GM12878 (cell line): ENCODE measurements at regions not wholly inside any gene's neighbourhood (a gene's known extent, or its start where the extent isn't known, plus 50 kb on each side); places are given as distances from the start of the nearest gene placed in this dataset.

Experiments
- ATAC-seq: fragments of 200-7000 bp; cut with Tn5 transposase; 3 replicates; pipeline ENCODE4 v1.9.1; 2020; ENCODE audit warnings: mild to moderate bottlenecking, moderate library complexity
- BruUV-seq: library from RNA; stranded (reverse); fragments of 400-500 nt; replicated peaks from 2 replicates; lab custom pipeline; 2021; lab: Mats Ljungman, UMichigan
- CTCF ChIA-PET: fragments of 300-600 bp; sonication (Branson Sonifier 250); formaldehyde crosslinking; extraction: SDS; loops from one replicate; lab custom pipeline; 2021; ENCODE audit warnings: inconsistent platforms; lab: Yijun Ruan, JAX
- POLR2A ChIA-PET: fragments of 350-600 bp; formaldehyde crosslinking; extraction: SDS; loops from one replicate; lab custom pipeline; 2021; ENCODE audit warnings: inconsistent platforms; lab: Charles Lee
- RAD21 ChIA-PET: fragments of 300-600 bp; sonication (Branson Sonifier 250); formaldehyde crosslinking; loops from one replicate; lab custom pipeline; 2023; ENCODE audit warnings: antibody characterized with exemption; ENCODE audit not compliant: unreplicated experiment; lab: Charles Lee
- SMC1A ChIA-PET: fragments of 300-600 bp; sonication (Branson Sonifier 250); formaldehyde crosslinking; loops from one replicate; lab custom pipeline; 2023; ENCODE audit not compliant: unreplicated experiment, uncharacterized antibody; lab: Charles Lee
- DNase-seq: peaks from one replicate; pipeline ENCODE4 v3.0.0-alpha.2; 2011; ENCODE audit warnings: low read depth, low spot score
- FAIRE-seq: peaks from 3 replicates; lab custom pipeline; 2011; peaks lifted over from hg19 to GRCh38; lab: Jason Lieb, UNC
- H2AFZ ChIP-seq: 2 replicates; pipeline ENCODE4 v1.6.0; 2011; ENCODE audit warnings: low read depth, low read length, control low read depth; ENCODE audit not compliant: control insufficient read depth
- H3K27ac ChIP-seq: 2 replicates; pipeline ENCODE4 v1.5.1; 2011; ENCODE audit warnings: control low read depth; ENCODE audit not compliant: control insufficient read depth, insufficient read depth
- H3K27me3 ChIP-seq, 2 experiments: replicated peaks in 1 of 2; 2 replicates each; pipeline versions ENCODE4 v1.6.0 to v1.6.1; 2011; ENCODE audit warnings: low read length in 1 of 2; ENCODE audit not compliant: control insufficient read depth in 2 of 2, insufficient read depth in 2 of 2
- H3K36me3 ChIP-seq, 2 experiments: 2 replicates each; pipeline ENCODE4 v1.5.1; 2011; ENCODE audit warnings: low read length in 1 of 2; ENCODE audit not compliant: control insufficient read depth in 2 of 2, insufficient read depth in 2 of 2
- H3K4me1 ChIP-seq: 2 replicates; pipeline ENCODE4 v1.6.1; 2011; ENCODE audit warnings: mild to moderate bottlenecking, low read length, moderate library complexity, mixed read lengths; ENCODE audit not compliant: control insufficient read depth, insufficient read depth
- H3K4me2 ChIP-seq: 2 replicates; pipeline ENCODE4 v1.6.0; 2011; ENCODE audit warnings: control low read depth; ENCODE audit not compliant: control insufficient read depth, insufficient read depth
- H3K4me3 ChIP-seq: fragments of 200-600 bp; sonication (generic); 2 replicates; pipeline ENCODE4 v1.5.1; 2016
- H3K79me2 ChIP-seq: 2 replicates; pipeline ENCODE4 v1.6.0; 2011; ENCODE audit warnings: low read length; ENCODE audit not compliant: control insufficient read depth, insufficient read depth
- H3K9ac ChIP-seq: 2 replicates; pipeline ENCODE4 v1.8.0; 2011; ENCODE audit warnings: low read length, control low read depth, mixed read lengths; ENCODE audit not compliant: control insufficient read depth, insufficient read depth
- H3K9me3 ChIP-seq: replicated peaks from 3 replicates; pipeline ENCODE4 v1.5.1; 2011; ENCODE audit warnings: mild to moderate bottlenecking, low read length; ENCODE audit not compliant: control insufficient read depth, insufficient read depth
- H4K20me1 ChIP-seq: 2 replicates; pipeline ENCODE4 v1.6.0; 2011; ENCODE audit not compliant: control insufficient read depth, insufficient read depth
- BCLAF1 ChIP-seq: fragments of 450-650 bp; IDR thresholded peaks from 2 replicates; pipeline ENCODE4 v1.6.1; 2017; ENCODE audit warnings: antibody characterized with exemption, mild to moderate bottlenecking, moderate library complexity
- HCFC1 ChIP-seq: fragments of 150-350 bp; IDR thresholded peaks from 2 replicates; pipeline ENCODE4 v1.6.1; 2014; ENCODE audit warnings: low read length
- NFIC ChIP-seq: IDR thresholded peaks from 2 replicates; pipeline ENCODE4 v1.6.1; 2012; ENCODE audit warnings: low read depth, mild to moderate bottlenecking, inconsistent platforms, low read length, moderate library complexity
- PRDM15 ChIP-seq: fragments of 450-650 bp; formaldehyde crosslinking; IDR thresholded peaks from 2 replicates; pipeline ENCODE4 v1.4.0; 2020; ENCODE audit warnings: mild to moderate bottlenecking, moderate library complexity
- WGBS: methylation state at CpG from one replicate; pipeline ENCODE4 v1.1.6; 2016; ENCODE audit warnings: low lambda C conversion rate; ENCODE audit not compliant: insufficient replicate concordance, insufficient coverage; ENCODE audit errors: missing lambda C conversion rate; 5-methylcytosine and 5-hydroxymethylcytosine counted together
- in situ Hi-C: fragments of 300-500 bp; cut with MboI; formaldehyde crosslinking; loops from 9 replicates; pipeline ENCODE4 v1.14.3; 2018; ENCODE audit warnings: mixed read lengths
- intact Hi-C: fragments of 100-400 bp; cut with micrococcal nuclease; formaldehyde crosslinking; loops from one replicate; pipeline ENCODE4 v1.14.2; 2022; ENCODE audit not compliant: unreplicated experiment

DNA sequence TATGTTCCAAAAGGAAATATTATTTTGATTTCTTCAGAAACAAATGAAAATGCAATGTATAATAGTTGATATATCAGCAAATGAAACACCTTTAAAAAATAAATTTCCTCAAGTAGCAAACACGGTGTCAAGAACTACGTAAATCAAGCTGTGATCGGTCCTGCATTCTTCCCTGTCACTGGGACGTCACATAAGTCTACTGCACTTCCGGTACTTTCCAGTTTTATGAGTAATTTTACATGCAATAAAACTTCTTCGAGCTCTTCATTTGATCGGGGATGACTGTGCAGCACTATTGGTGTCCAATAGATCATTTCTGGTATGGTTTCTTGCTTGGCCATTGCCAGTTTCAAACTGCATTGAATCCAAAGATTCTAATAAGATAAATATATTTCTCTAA is 114.0 kb upstream of the VEGFC start (continued):
- no peak for TF ChIP-seq NFIC
- TF ChIP-seq, all 136 proteins: peak for 0

- ChIA-PET POLR2A (no interaction called here), CTCF (no interaction called here)
These were observed 117.9 kb upstream of the VEGFC start for GRCh38 chr4:176910646-176911045.

More at GRCh38 chr4:176910646-176911045, 117.9 kb upstream of the VEGFC start:
- no TSS peak for BruUV-seq
- Histone ChIP-seq H3K27ac (no peak overlapping the region), H3K79me2 (no peaks in the 10 kb centered on the region), H3K9me3 (no peaks in the 10 kb centered on the region), H3K27me3 (no peaks in the 10 kb centered on the region), H3K4me1 (no peaks in the 10 kb centered on the region), H3K4me3 (no peak overlapping the region), H4K20me1 (no peaks in the 10 kb centered on the region), H3K4me2 (no peak overlapping the region), H3K36me3 (no peaks in the 10 kb centered on the region), H3K9ac (no peak overlapping the region), H2AFZ (no peak overlapping the region)
- in situ Hi-C loops = no loop called here
- RAD21 ChIA-PET = no interaction called here
- no peak for FAIRE-seq
- no peak for TF ChIP-seq PRDM15 (CRISPR knock-in tag)
- no peak for TF ChIP-seq HCFC1
- no peak for TF ChIP-seq BCLAF1
- no peak for TF ChIP-seq NFIC
- ATAC-seq = no peak
- no peak for DNase-seq
- intact Hi-C loops = no loop called here
- SMC1A ChIA-PET = no interaction called here
- 0% methylated on average over 2 of the region's 2 CpGs for WGBS
